ENCODE measurements at regions not wholly inside any gene's neighbourhood (a gene's known extent, or its start where the extent isn't known, plus 50 kb on each side); places are given as distances from the start of the nearest gene placed in this dataset.
"Not testable (repeated sequence)": the region's sequence is repeated elsewhere in the genome, so short reads cannot be mapped to it uniquely, and the experiment has no call there.

GRCh38 chr1:60634106-60634505, 448.3 kb upstream of the NFIA start:
- no peak for DNase-seq
- Histone ChIP-seq H4K20me1 (ENCODE audit: insufficient read depth, low read depth, low read length) (no peaks in the 10 kb centered on the region), H3K9me3 (ENCODE audit: low read length) (no peaks in the 10 kb centered on the region), H3K27ac (ENCODE audit: low read length) (no peak overlapping the region), H3K4me3 (ENCODE audit: low read length) (no peak overlapping the region), H3K36me3 (ENCODE audit: insufficient read depth, low read length) (no peaks in the 10 kb centered on the region), H3K79me2 (ENCODE audit: low read length) (no peaks in the 10 kb centered on the region), H3K9me2 (replicated peaks; ENCODE audit: insufficient read depth, low read length) (no peaks in the 10 kb centered on the region), H3K4me2 (ENCODE audit: low read depth, low read length, poor library complexity, severe bottlenecking) (no peak overlapping the region), H3K9ac (ENCODE audit: low read length) (no peak overlapping the region), H2AFZ (ENCODE audit: low read length) (no peak overlapping the region), H3K4me1 (ENCODE audit: low read length) (no peaks in the 10 kb centered on the region), H3K27me3 (ENCODE audit: low read length) (no peaks in the 10 kb centered on the region)

DNA sequence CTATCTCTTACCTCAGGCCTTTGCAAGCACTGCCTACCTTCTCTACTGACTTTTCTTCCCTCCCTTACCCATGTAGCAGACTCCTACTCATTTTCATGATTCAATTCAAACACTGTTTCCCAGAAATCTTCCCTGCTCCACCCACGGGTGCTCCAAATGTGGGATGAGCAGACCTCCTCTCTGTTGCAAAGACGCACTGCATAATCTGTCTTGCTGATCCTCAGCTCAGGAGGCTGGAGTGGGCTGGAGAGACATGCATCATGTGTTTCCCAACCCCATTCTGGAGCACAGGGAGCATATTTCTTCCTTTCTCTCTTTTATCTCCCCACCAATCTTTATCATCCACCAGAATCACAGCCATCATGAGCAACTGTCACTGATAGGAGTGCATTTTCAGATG, 459.9 kb upstream of the NFIA start:
- no peak overlapping the region for H3K9ac ChIP-seq (ENCODE audit: low read length)
- H4K20me1 ChIP-seq (ENCODE audit: insufficient read depth, low read depth, low read length), result no peaks in the 10 kb centered on the region
- H3K79me2 ChIP-seq (ENCODE audit: low read length), result no peaks in the 10 kb centered on the region
- no peaks in the 10 kb centered on the region for H3K4me1 ChIP-seq (ENCODE audit: low read length)
- H2AFZ ChIP-seq (ENCODE audit: low read length), result no peak overlapping the region
- no peak overlapping the region for H3K4me2 ChIP-seq (ENCODE audit: low read depth, low read length, poor library complexity, severe bottlenecking)
- no peak overlapping the region for H3K4me3 ChIP-seq (ENCODE audit: low read length)
- H3K9me3 ChIP-seq (ENCODE audit: low read length), result no peaks in the 10 kb centered on the region
- H3K27ac ChIP-seq (ENCODE audit: low read length), result no peak overlapping the region
- H3K27me3 ChIP-seq (ENCODE audit: low read length), result no peaks in the 10 kb centered on the region
- no peaks in the 10 kb centered on the region for H3K9me2 ChIP-seq (replicated peaks; ENCODE audit: insufficient read depth, low read length)
- no peaks in the 10 kb centered on the region for H3K36me3 ChIP-seq (ENCODE audit: insufficient read depth, low read length)
- no peak for DNase-seq

- Histone ChIP-seq H4K20me1 (ENCODE audit: insufficient read depth, low read depth, low read length) (no peaks in the 10 kb centered on the region), H3K9ac (ENCODE audit: low read length) (no peak overlapping the region), H3K36me3 (ENCODE audit: insufficient read depth, low read length) (no peaks in the 10 kb centered on the region), H3K9me2 (replicated peaks; ENCODE audit: insufficient read depth, low read length) (no peaks in the 10 kb centered on the region), H3K27ac (ENCODE audit: low read length) (no peak overlapping the region), H3K4me3 (ENCODE audit: low read length) (no peak overlapping the region), H2AFZ (ENCODE audit: low read length) (no peak overlapping the region), H3K4me1 (ENCODE audit: low read length) (no peaks in the 10 kb centered on the region), H3K9me3 (ENCODE audit: low read length) (no peaks in the 10 kb centered on the region), H3K79me2 (ENCODE audit: low read length) (no peaks in the 10 kb centered on the region), H3K27me3 (ENCODE audit: low read length) (no peaks in the 10 kb centered on the region), H3K4me2 (ENCODE audit: low read depth, low read length, poor library complexity, severe bottlenecking) (no peak overlapping the region)
- DNase-seq, result no peak
Measured at GRCh38 chr1:60621368-60621851, 461.0 kb upstream of the NFIA start.

GRCh38 chr1:60620087-60620486, 462.3 kb upstream of the NFIA start:
- no peak overlapping the region for H3K9ac ChIP-seq (ENCODE audit: low read length)
- no peaks in the 10 kb centered on the region for H3K27me3 ChIP-seq (ENCODE audit: low read length)
- H3K27ac ChIP-seq (ENCODE audit: low read length), result no peak overlapping the region
- H4K20me1 ChIP-seq (ENCODE audit: insufficient read depth, low read depth, low read length), result no peaks in the 10 kb centered on the region
- no peaks in the 10 kb centered on the region for H3K9me3 ChIP-seq (ENCODE audit: low read length)
- H3K79me2 ChIP-seq (ENCODE audit: low read length), result no peaks in the 10 kb centered on the region
- no peaks in the 10 kb centered on the region for H3K36me3 ChIP-seq (ENCODE audit: insufficient read depth, low read length)
- no peak overlapping the region; the same call in 1 of the 2 replicates for H2AFZ ChIP-seq (ENCODE audit: low read length)
- H3K9me2 ChIP-seq (replicated peaks; ENCODE audit: insufficient read depth, low read length), result no peaks in the 10 kb centered on the region
- DNase-seq, result no peak
- H3K4me3 ChIP-seq (ENCODE audit: low read length), result no peak overlapping the region
- no peaks in the 10 kb centered on the region for H3K4me1 ChIP-seq (ENCODE audit: low read length)
- H3K4me2 ChIP-seq (ENCODE audit: low read depth, low read length, poor library complexity, severe bottlenecking), result no peak overlapping the region

GRCh38 chr1:60619581-60619980, 462.8 kb upstream of the NFIA start:
- H3K4me1 ChIP-seq (ENCODE audit: low read length), result no peaks in the 10 kb centered on the region
- H3K27me3 ChIP-seq (ENCODE audit: low read length), result no peaks in the 10 kb centered on the region
- no peak overlapping the region for H2AFZ ChIP-seq (ENCODE audit: low read length)
- no peaks in the 10 kb centered on the region for H3K79me2 ChIP-seq (ENCODE audit: low read length)
- H3K4me2 ChIP-seq (ENCODE audit: low read depth, low read length, poor library complexity, severe bottlenecking), result no peak overlapping the region
- H3K9ac ChIP-seq (ENCODE audit: low read length), result no peak overlapping the region
- H3K4me3 ChIP-seq (ENCODE audit: low read length), result no peak overlapping the region
- no peaks in the 10 kb centered on the region for H3K36me3 ChIP-seq (ENCODE audit: insufficient read depth, low read length)
- no peaks in the 10 kb centered on the region for H3K9me3 ChIP-seq (ENCODE audit: low read length)
- DNase-seq, result no peak
- no peak overlapping the region for H3K27ac ChIP-seq (ENCODE audit: low read length)
- no peaks in the 10 kb centered on the region for H3K9me2 ChIP-seq (replicated peaks; ENCODE audit: insufficient read depth, low read length)
- H4K20me1 ChIP-seq (ENCODE audit: insufficient read depth, low read depth, low read length), result no peaks in the 10 kb centered on the region

GRCh38 chr1:60615666-60616065, 466.7 kb upstream of the NFIA start:
- Histone ChIP-seq H3K27me3 (ENCODE audit: low read length) (no peaks in the 10 kb centered on the region), H3K4me3 (ENCODE audit: low read length) (no peak overlapping the region), H4K20me1 (ENCODE audit: insufficient read depth, low read depth, low read length) (no peaks in the 10 kb centered on the region), H3K9me3 (ENCODE audit: low read length) (no peaks in the 10 kb centered on the region), H3K9me2 (replicated peaks; ENCODE audit: insufficient read depth, low read length) (no peaks in the 10 kb centered on the region), H3K4me1 (ENCODE audit: low read length) (no peaks in the 10 kb centered on the region), H3K36me3 (ENCODE audit: insufficient read depth, low read length) (no peaks in the 10 kb centered on the region), H3K9ac (ENCODE audit: low read length) (no peak overlapping the region), H3K27ac (ENCODE audit: low read length) (no peak overlapping the region), H2AFZ (ENCODE audit: low read length) (no peak overlapping the region), H3K4me2 (ENCODE audit: low read depth, low read length, poor library complexity, severe bottlenecking) (no peak overlapping the region), H3K79me2 (ENCODE audit: low read length) (no peaks in the 10 kb centered on the region)
- DNase-seq, result no peak

- no peaks in the 10 kb centered on the region for H3K27me3 ChIP-seq (ENCODE audit: low read length)
- H3K4me1 ChIP-seq (ENCODE audit: low read length), result no peaks in the 10 kb centered on the region
- H3K36me3 ChIP-seq (ENCODE audit: insufficient read depth, low read length), result no peaks in the 10 kb centered on the region
- H4K20me1 ChIP-seq (ENCODE audit: insufficient read depth, low read depth, low read length), result no peaks in the 10 kb centered on the region
- no peak overlapping the region for H3K9ac ChIP-seq (ENCODE audit: low read length)
- no peak overlapping the region for H3K4me2 ChIP-seq (ENCODE audit: low read depth, low read length, poor library complexity, severe bottlenecking)
- no peaks in the 10 kb centered on the region for H3K9me3 ChIP-seq (ENCODE audit: low read length)
- H3K9me2 ChIP-seq (replicated peaks; ENCODE audit: insufficient read depth, low read length), result no peaks in the 10 kb centered on the region
- no peak overlapping the region for H2AFZ ChIP-seq (ENCODE audit: low read length)
- no peak overlapping the region for H3K4me3 ChIP-seq (ENCODE audit: low read length)
- no peaks in the 10 kb centered on the region for H3K79me2 ChIP-seq (ENCODE audit: low read length)
- H3K27ac ChIP-seq (ENCODE audit: low read length), result no peak overlapping the region
- DNase-seq, result no peak
Measured at GRCh38 chr1:60612790-60613189, 469.6 kb upstream of the NFIA start.

GRCh38 chr1:60606921-60607320, 475.4 kb upstream of the NFIA start:
- not testable (repeated sequence) for H3K79me2 ChIP-seq (ENCODE audit: low read length); H3K9me2 ChIP-seq (replicated peaks; ENCODE audit: insufficient read depth, low read length); DNase-seq; H3K9me3 ChIP-seq (ENCODE audit: low read length); H3K4me2 ChIP-seq (ENCODE audit: low read depth, low read length, poor library complexity, severe bottlenecking); H3K9ac ChIP-seq (ENCODE audit: low read length); H3K36me3 ChIP-seq (ENCODE audit: insufficient read depth, low read length); H3K27me3 ChIP-seq (ENCODE audit: low read length); H3K4me1 ChIP-seq (ENCODE audit: low read length); H4K20me1 ChIP-seq (ENCODE audit: insufficient read depth, low read depth, low read length); H3K27ac ChIP-seq (ENCODE audit: low read length); H3K4me3 ChIP-seq (ENCODE audit: low read length); H2AFZ ChIP-seq (ENCODE audit: low read length)

GRCh38 chr1:60600532-60600931, 481.8 kb upstream of the NFIA start:
- Histone ChIP-seq H3K27ac (ENCODE audit: low read length) (no peak overlapping the region), H3K36me3 (ENCODE audit: insufficient read depth, low read length) (no peaks in the 10 kb centered on the region), H3K4me2 (ENCODE audit: low read depth, low read length, poor library complexity, severe bottlenecking) (no peak overlapping the region), H3K79me2 (ENCODE audit: low read length) (no peaks in the 10 kb centered on the region), H4K20me1 (ENCODE audit: insufficient read depth, low read depth, low read length) (no peaks in the 10 kb centered on the region), H3K9me2 (replicated peaks; ENCODE audit: insufficient read depth, low read length) (no peaks in the 10 kb centered on the region), H3K9ac (ENCODE audit: low read length) (no peak overlapping the region), H2AFZ (ENCODE audit: low read length) (no peak overlapping the region), H3K4me3 (ENCODE audit: low read length) (no peak overlapping the region), H3K27me3 (ENCODE audit: low read length) (no peaks in the 10 kb centered on the region), H3K9me3 (ENCODE audit: low read length) (no peaks in the 10 kb centered on the region), H3K4me1 (ENCODE audit: low read length) (no peaks in the 10 kb centered on the region)
- DNase-seq, result no peak

Measured in Karpas-422 (cell line).